AG10803 (cell line): ENCODE measurements at regions not wholly inside any gene's neighbourhood (a gene's known extent, or its start where the extent isn't known, plus 50 kb on each side); places are given as distances from the start of the nearest gene placed in this dataset.
A peak's percentile ranks its signal among the peaks of the same experiment; 100 is the strongest.

Source experiments
- DNase-seq: peaks from one replicate; pipeline ENCODE4 v3.0.0; 2010; ENCODE audit warnings: low read depth
- H3K4me3 ChIP-seq: 2 replicates; pipeline ENCODE4 v1.5.1; 2011; ENCODE audit warnings: mild to moderate bottlenecking, low read length, control low read depth
- TF ChIP-seq, protein P1 (sequence below): conservative IDR thresholded peaks from 2 replicates; pipeline ENCODE4 v1.5.1; 2011; ENCODE audit warnings: mild to moderate bottlenecking, low read length, control low read depth, inconsistent platforms

- DNase-seq, result no peak
- no peak overlapping the region for H3K4me3 ChIP-seq
- TF ChIP-seq, protein P1, sequence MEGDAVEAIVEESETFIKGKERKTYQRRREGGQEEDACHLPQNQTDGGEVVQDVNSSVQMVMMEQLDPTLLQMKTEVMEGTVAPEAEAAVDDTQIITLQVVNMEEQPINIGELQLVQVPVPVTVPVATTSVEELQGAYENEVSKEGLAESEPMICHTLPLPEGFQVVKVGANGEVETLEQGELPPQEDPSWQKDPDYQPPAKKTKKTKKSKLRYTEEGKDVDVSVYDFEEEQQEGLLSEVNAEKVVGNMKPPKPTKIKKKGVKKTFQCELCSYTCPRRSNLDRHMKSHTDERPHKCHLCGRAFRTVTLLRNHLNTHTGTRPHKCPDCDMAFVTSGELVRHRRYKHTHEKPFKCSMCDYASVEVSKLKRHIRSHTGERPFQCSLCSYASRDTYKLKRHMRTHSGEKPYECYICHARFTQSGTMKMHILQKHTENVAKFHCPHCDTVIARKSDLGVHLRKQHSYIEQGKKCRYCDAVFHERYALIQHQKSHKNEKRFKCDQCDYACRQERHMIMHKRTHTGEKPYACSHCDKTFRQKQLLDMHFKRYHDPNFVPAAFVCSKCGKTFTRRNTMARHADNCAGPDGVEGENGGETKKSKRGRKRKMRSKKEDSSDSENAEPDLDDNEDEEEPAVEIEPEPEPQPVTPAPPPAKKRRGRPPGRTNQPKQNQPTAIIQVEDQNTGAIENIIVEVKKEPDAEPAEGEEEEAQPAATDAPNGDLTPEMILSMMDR, result no peak
Observed at GRCh38 chr9:78971540-78971939, 600.2 kb upstream of the TLE4 start.

- TF ChIP-seq, protein P1, result no peak
- no peak for DNase-seq
- H3K4me3 ChIP-seq, result no peak overlapping the region
Observed at GRCh38 chr9:78972303-78972999, 599.3 kb upstream of the TLE4 start.

DNA sequence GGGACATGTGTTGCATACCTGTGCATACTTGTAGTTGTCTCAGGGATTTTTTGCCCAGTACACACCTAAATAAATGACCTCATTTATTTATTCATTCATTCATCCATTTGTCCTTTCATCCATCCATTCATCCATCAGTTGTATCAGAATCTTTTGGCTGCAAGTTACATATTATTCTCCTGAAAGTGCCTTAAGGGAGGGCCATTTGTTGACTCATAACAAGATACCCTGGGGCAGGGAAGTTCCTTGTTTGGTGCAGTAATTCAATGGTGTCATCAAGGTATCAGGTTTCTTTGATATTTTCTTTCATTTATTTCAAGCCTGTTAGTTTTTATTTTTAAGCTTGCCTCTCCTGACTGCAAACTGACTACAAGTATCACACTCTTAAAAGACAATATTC lies 597.9 kb upstream of the TLE4 start:
- H3K4me3 ChIP-seq, result no peak overlapping the region
- TF ChIP-seq, protein P1, result no peak
- peak; percentile 4 for DNase-seq

DNA sequence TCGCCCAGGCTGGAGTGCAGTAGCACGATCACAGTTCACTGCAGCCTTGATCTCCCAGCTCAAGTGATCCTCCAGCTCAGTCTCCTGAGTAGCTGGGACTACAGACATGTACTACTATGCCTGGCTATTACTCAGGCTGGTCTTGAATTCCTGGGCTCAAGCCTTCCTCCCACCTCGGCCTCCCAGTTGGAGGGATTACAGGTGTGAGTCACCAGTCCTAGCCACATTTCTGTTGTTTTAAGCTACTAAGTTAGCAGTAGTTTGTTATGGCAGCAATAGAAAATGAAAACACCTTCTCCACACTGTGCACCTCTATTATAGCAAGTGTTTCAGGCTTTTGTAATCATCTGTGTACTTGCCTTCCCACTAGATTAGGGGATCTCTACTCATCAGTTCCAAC lies 588.9 kb upstream of the TLE4 start:
- peak; percentile 26 for DNase-seq
- TF ChIP-seq, protein P1, result no peak
- no peak overlapping the region for H3K4me3 ChIP-seq

GRCh38 chr9:78985084-78985738 lies 586.6 kb upstream of the TLE4 start:
- TF ChIP-seq, protein P1, result no peak
- DNase-seq, result peak; percentile 24
- H3K4me3 ChIP-seq, result no peak overlapping the region

DNA sequence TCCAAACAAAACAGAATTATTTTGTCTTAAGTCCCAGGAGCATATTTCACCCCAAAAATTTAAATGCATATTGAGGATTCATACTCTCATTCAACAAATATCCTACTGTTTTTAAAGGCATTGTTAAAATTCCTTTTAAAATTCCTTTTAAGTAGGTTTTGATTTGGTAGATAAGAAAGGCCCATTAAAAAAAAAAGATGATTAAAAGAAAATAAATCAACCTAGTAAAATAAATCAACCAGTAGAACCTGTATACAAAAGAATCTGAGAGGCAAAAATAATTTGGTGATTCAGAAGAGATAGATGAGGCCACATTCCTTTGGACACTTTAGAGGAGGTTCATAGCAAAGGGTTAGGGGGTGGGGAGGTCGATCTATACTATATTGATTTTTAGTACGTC lies 585.3 kb upstream of the TLE4 start:
- peak; percentile 21 for DNase-seq
- H3K4me3 ChIP-seq, result no peak overlapping the region
- TF ChIP-seq, protein P1, result no peak
